ENCODE measurements at regions not wholly inside any gene's neighbourhood (a gene's known extent, or its start where the extent isn't known, plus 50 kb on each side); places are given as distances from the start of the nearest gene placed in this dataset.

- H3K4me2 ChIP-seq (ENCODE audit: control insufficient read depth, extremely low read depth, insufficient read depth, low read depth, low read length), result no peak overlapping the region
- no peaks in the 10 kb centered on the region for H3K36me3 ChIP-seq (ENCODE audit: control insufficient read depth in 2 of 2, extremely low read depth in 1 of 2, insufficient read depth in 2 of 2, low read length in 2 of 2)
- H3K27ac ChIP-seq (ENCODE audit: control insufficient read depth, insufficient read depth, low read length), result no peak overlapping the region
- H3K27me3 ChIP-seq (ENCODE audit: control insufficient read depth, extremely low read depth, insufficient read depth, low read length), result no peaks in the 10 kb centered on the region
- no peak overlapping the region for H3K9ac ChIP-seq (ENCODE audit: control insufficient read depth, extremely low read depth, insufficient read depth, low read length)
- dilution Hi-C loops (cut with MboI; ENCODE audit: extremely low pct_ligation_motif_present, low sequenced_read_pairs), result no loop called here
- FAIRE-seq (no peak), DNase-seq (ENCODE audit: low read depth, low spot score) (no peak)
- no peaks in the 10 kb centered on the region for H3K9me1 ChIP-seq (ENCODE audit: control insufficient read depth, extremely low read depth, insufficient read depth, low read length)
- no peaks in the 10 kb centered on the region for H4K20me1 ChIP-seq (ENCODE audit: control insufficient read depth, extremely low read depth, insufficient read depth, low read length)
- TF ChIP-seq EZH2 (IDR thresholded peaks at IDR 0.05; ENCODE audit: low read length), result no peak
- TF ChIP-seq CTCF (optimal IDR thresholded peaks at IDR 0.05 in 1 of 3, IDR thresholded peaks at IDR 0.05 in 1 of 3, conservative IDR thresholded peaks at IDR 0.05 in 1 of 3; ENCODE audit: extremely low read depth in 1 of 3, insufficient read depth in 2 of 3, low read length in 3 of 3), result no peak
- no peak overlapping the region for H2AFZ ChIP-seq (ENCODE audit: control insufficient read depth, low read length)
- H3K4me1 ChIP-seq (ENCODE audit: control insufficient read depth, extremely low read depth, insufficient read depth, low read length), result no peaks in the 10 kb centered on the region
- H3K9me3 ChIP-seq (ENCODE audit: control insufficient read depth, low read depth, low read length), result no peaks in the 10 kb centered on the region
- H3K4me3 ChIP-seq (ENCODE audit: control insufficient read depth in 2 of 3, extremely low read depth in 1 of 3, insufficient read depth in 2 of 3, low read depth in 1 of 3, low read length in 3 of 3), result no peak overlapping the region
- H3K79me2 ChIP-seq (ENCODE audit: control insufficient read depth, insufficient read depth, low read length), result no peaks in the 10 kb centered on the region
Measured at GRCh38 chr9:117473293-117473692, 58.4 kb upstream of the ASTN2 start.

- no peaks in the 10 kb centered on the region for H3K27me3 ChIP-seq (ENCODE audit: control insufficient read depth, extremely low read depth, insufficient read depth, low read length)
- H3K9me1 ChIP-seq (ENCODE audit: control insufficient read depth, extremely low read depth, insufficient read depth, low read length), result no peaks in the 10 kb centered on the region
- H4K20me1 ChIP-seq (ENCODE audit: control insufficient read depth, extremely low read depth, insufficient read depth, low read length), result no peaks in the 10 kb centered on the region
- H3K4me2 ChIP-seq (ENCODE audit: control insufficient read depth, extremely low read depth, insufficient read depth, low read depth, low read length), result no peak overlapping the region
- no peaks in the 10 kb centered on the region for H3K79me2 ChIP-seq (ENCODE audit: control insufficient read depth, insufficient read depth, low read length)
- no peak for TF ChIP-seq EZH2 (IDR thresholded peaks at IDR 0.05; ENCODE audit: low read length)
- TF ChIP-seq CTCF (optimal IDR thresholded peaks at IDR 0.05 in 1 of 3, IDR thresholded peaks at IDR 0.05 in 1 of 3, conservative IDR thresholded peaks at IDR 0.05 in 1 of 3; ENCODE audit: extremely low read depth in 1 of 3, insufficient read depth in 2 of 3, low read length in 3 of 3), result no peak
- no peak overlapping the region for H2AFZ ChIP-seq (ENCODE audit: control insufficient read depth, low read length)
- no peak overlapping the region for H3K9ac ChIP-seq (ENCODE audit: control insufficient read depth, extremely low read depth, insufficient read depth, low read length)
- no peak overlapping the region for H3K4me3 ChIP-seq (ENCODE audit: control insufficient read depth in 2 of 3, extremely low read depth in 1 of 3, insufficient read depth in 2 of 3, low read depth in 1 of 3, low read length in 3 of 3)
- no peaks in the 10 kb centered on the region for H3K4me1 ChIP-seq (ENCODE audit: control insufficient read depth, extremely low read depth, insufficient read depth, low read length)
- FAIRE-seq (no peak), DNase-seq (ENCODE audit: low read depth, low spot score) (no peak)
- no peaks in the 10 kb centered on the region for H3K36me3 ChIP-seq (ENCODE audit: control insufficient read depth in 2 of 2, extremely low read depth in 1 of 2, insufficient read depth in 2 of 2, low read length in 2 of 2)
- H3K9me3 ChIP-seq (ENCODE audit: control insufficient read depth, low read depth, low read length), result no peaks in the 10 kb centered on the region
- dilution Hi-C loops (cut with MboI; ENCODE audit: extremely low pct_ligation_motif_present, low sequenced_read_pairs), result no loop called here
- no peak overlapping the region for H3K27ac ChIP-seq (ENCODE audit: control insufficient read depth, insufficient read depth, low read length)
Measured at GRCh38 chr9:117470902-117471301, 56.0 kb upstream of the ASTN2 start.

Measured in keratinocyte (primary cell).